Osteocyte (in vitro differentiated cells): ENCODE measurements at regions not wholly inside any gene's neighbourhood (a gene's known extent, or its start where the extent isn't known, plus 50 kb on each side); places are given as distances from the start of the nearest gene placed in this dataset.

Experiments used
- DNase-seq: peaks from one replicate; pipeline ENCODE4 v3.0.0; 2021; ENCODE audit warnings: mixed read lengths; ENCODE audit not compliant: unreplicated experiment; ENCODE audit errors: extremely low spot score
- H3K27ac Mint-ChIP-seq: one replicate; pipeline ENCODE4 v1.8.0; 2021; ENCODE audit warnings: mild to moderate bottlenecking, mixed read lengths; ENCODE audit not compliant: unreplicated experiment
- H3K27me3 Mint-ChIP-seq: one replicate; pipeline ENCODE4 v1.8.0; 2021; ENCODE audit warnings: mixed read lengths; ENCODE audit not compliant: unreplicated experiment
- H3K36me3 Mint-ChIP-seq: one replicate; pipeline ENCODE4 v1.8.0; 2021; ENCODE audit warnings: mixed read lengths; ENCODE audit not compliant: unreplicated experiment
- H3K4me1 Mint-ChIP-seq: one replicate; pipeline ENCODE4 v1.8.0; 2021; ENCODE audit warnings: mixed read lengths; ENCODE audit not compliant: unreplicated experiment
- H3K4me3 Mint-ChIP-seq: one replicate; pipeline ENCODE4 v1.8.0; 2021; ENCODE audit warnings: mild to moderate bottlenecking, moderate library complexity, mixed read lengths; ENCODE audit not compliant: unreplicated experiment
- H3K9me3 Mint-ChIP-seq: one replicate; pipeline ENCODE4 v1.8.0; 2021; ENCODE audit warnings: mixed read lengths; ENCODE audit not compliant: unreplicated experiment
- CTCF ChIP-seq: fragments of 200-600 bp; sonication (generic); IDR thresholded peaks from 2 replicates; pipeline ENCODE4 v1.5.0; 2021; ENCODE audit warnings: antibody characterized with exemption, mild to moderate bottlenecking, moderate library complexity

GRCh38 chr5:68919988-68920490, 173.8 kb upstream of the SLC30A5 start:
- H3K36me3 Mint-ChIP-seq, result no peaks in the 10 kb centered on the region
- DNase-seq, result no peak
- TF ChIP-seq CTCF, result no peak
- H3K9me3 Mint-ChIP-seq, result peaks cover 4% of the 10 kb centered on the region
- no peak overlapping the region for H3K27ac Mint-ChIP-seq
- no peak overlapping the region for H3K4me3 Mint-ChIP-seq
- H3K27me3 Mint-ChIP-seq, result no peaks in the 10 kb centered on the region
- peaks cover 14% of the 10 kb centered on the region for H3K4me1 Mint-ChIP-seq

- Mint-ChIP-seq H3K4me1 (peaks cover 16% of the 10 kb centered on the region), H3K36me3 (no peaks in the 10 kb centered on the region), H3K27me3 (no peaks in the 10 kb centered on the region), H3K9me3 (peaks cover 4% of the 10 kb centered on the region), H3K27ac (no peak overlapping the region), H3K4me3 (no peak overlapping the region)
- no peak for TF ChIP-seq CTCF
- no peak for DNase-seq
These were observed 172.9 kb upstream of the SLC30A5 start for GRCh38 chr5:68920888-68921287.

GRCh38 chr5:68922172-68922987, 171.4 kb upstream of the SLC30A5 start:
- TF ChIP-seq CTCF, result no peak
- H3K4me3 Mint-ChIP-seq, result no peak overlapping the region
- no peaks in the 10 kb centered on the region for H3K36me3 Mint-ChIP-seq
- H3K9me3 Mint-ChIP-seq, result peaks cover 4% of the 10 kb centered on the region
- H3K27me3 Mint-ChIP-seq, result no peaks in the 10 kb centered on the region
- H3K27ac Mint-ChIP-seq, result no peak overlapping the region
- peaks cover 16% of the 10 kb centered on the region for H3K4me1 Mint-ChIP-seq
- no peak for DNase-seq

GRCh38 chr5:68924481-68925145, 169.2 kb upstream of the SLC30A5 start:
- Mint-ChIP-seq H3K4me3 (no peak overlapping the region), H3K27me3 (no peaks in the 10 kb centered on the region), H3K27ac (peak overlapping the region; percentile 1), H3K36me3 (no peaks in the 10 kb centered on the region), H3K4me1 (peaks cover 16% of the 10 kb centered on the region), H3K9me3 (peaks cover 4% of the 10 kb centered on the region)
- DNase-seq, result no peak
- TF ChIP-seq CTCF, result no peak

GRCh38 chr5:68928617-68929302, 165.1 kb upstream of the SLC30A5 start:
- no peak overlapping the region for H3K27ac Mint-ChIP-seq
- peaks cover 14% of the 10 kb centered on the region for H3K4me1 Mint-ChIP-seq
- DNase-seq, result no peak
- no peaks in the 10 kb centered on the region for H3K27me3 Mint-ChIP-seq
- H3K4me3 Mint-ChIP-seq, result no peak overlapping the region
- no peaks in the 10 kb centered on the region for H3K36me3 Mint-ChIP-seq
- no peak for TF ChIP-seq CTCF
- peaks cover 7% of the 10 kb centered on the region for H3K9me3 Mint-ChIP-seq
